Right forelimb (tissue), 1 donor: ENCODE measurements at regions not wholly inside any gene's neighbourhood (a gene's known extent, or its start where the extent isn't known, plus 50 kb on each side); places are given as distances from the start of the nearest gene placed in this dataset.
A peak's percentile ranks its signal among the peaks of the same experiment; 100 is the strongest.

Experiments
- DNase-seq: peaks from one replicate; pipeline ENCODE4 v3.0.0-alpha.2; 2018

DNA sequence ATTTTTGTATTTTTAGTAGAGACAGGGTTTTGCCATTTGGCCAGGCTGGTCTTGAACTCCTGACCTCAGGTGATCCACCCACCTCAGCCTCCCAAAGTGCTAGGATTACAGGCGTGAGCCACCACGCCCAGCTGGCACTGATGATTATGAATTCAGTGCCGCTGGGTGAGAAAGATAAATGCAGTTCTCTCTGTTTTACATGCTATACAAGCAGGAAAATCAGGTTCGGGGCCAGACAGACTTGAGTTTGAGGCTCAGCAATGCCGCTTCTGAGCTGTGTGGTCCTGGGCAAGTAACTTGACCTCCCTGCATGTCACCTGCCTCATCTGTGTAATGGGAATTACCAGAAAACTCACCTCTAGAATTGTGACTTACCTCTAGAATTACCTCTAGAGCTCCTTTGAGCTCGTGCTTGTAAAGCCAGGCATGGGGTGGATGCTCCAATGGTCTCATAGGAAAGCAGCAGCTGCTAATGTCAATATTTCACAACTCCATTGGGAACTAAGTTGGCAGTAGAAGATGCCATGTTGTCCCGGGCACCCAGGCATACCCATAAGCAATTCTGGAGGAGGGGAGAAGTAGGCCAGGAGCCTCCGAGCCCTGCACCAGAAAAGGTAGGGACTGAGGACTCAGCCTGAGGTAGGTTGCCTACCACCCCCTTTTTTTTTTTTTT is 119.8 kb upstream of the SLC25A33 start:
- DNase-seq = no peak

DNA sequence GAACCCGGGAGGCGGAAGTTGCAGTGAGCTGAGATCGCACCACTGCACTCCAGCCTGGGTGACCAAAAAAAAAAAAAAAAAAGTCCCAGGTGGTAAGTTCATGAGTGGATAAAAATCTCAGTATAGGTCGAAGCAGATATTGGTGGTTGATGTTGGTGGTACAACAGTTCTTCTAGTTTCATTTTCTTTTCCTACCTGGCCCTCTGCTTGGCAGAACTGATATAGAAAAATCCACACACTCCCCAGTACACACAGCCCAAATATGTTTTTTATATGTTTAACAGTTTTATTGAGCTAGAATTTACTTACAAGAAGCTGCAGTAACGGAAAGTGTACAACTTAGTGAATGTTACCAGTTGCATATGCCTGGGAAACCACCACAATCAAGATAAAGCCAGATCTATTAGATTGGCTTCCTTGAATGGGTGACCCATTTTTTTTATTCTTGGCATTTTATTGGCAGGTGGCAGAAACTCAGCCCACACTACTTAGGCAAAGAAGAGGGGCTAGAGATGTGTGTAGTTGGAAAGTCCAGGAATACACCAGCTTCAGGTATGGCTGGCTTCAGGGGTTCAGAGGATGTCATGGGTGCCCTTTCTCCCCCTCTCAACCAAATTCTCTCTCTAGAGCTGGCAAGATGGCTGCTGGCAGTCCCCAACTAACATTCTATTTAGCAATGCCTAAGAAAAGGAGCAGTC is 118.3 kb upstream of the SLC25A33 start:
- DNase-seq = no peak

GRCh38 chr1:9421533-9421873 is 117.8 kb upstream of the SLC25A33 start:
- no peak for DNase-seq

DNA sequence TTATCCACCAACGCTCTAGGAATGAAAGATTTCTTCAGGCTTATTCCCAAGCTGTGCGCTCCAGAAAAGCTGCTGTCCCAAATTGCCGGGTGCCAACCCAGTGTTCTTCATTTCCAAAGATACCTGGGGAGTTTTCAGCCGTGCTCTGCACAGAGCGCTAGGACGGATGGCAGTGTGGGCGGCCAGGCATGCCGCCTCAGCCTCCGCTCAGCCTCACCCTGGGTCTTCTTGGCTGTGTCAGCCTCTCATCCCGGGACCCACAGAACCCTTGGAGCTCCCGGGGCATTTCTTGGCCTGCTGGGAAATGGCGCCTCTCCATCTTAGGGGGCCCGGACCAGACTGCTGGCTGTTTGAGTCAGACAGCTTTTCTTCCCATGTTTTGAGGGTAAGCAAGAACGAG is 116.9 kb upstream of the SLC25A33 start:
- no peak for DNase-seq

DNA sequence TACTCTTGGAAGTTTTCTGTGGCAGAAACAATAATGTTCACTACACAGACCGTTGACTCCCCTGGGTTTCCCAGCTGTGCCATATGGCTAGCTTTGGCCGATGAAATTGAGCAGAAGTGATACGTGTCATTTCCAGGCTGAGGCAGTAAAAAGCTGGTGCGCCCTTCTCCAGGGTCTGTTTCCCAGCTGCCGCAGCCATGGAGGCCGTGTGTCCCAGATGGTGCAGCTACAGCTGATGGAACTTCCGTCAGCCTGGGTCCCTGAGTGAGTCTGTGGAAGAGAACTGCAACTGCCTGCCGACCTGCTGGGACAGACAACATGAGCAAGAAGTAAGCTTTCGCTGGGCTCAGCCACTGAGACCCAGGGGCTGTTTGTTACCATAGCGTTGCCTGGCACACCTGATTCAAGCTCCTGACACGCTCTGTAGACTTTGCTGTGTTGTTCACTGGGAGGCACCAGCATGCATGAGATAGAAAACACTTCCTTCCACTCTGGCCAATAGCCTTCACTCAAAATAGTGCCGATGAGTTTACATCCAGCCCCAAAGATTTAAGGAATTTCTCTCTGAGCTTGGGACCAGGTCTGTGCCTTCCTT is 116.3 kb upstream of the SLC25A33 start:
- no peak for DNase-seq

- DNase-seq = no peak
These were observed 115.0 kb upstream of the SLC25A33 start for GRCh38 chr1:9424261-9424660.

GRCh38 chr1:9425859-9426258 is 113.4 kb upstream of the SLC25A33 start:
- no peak for DNase-seq

DNA sequence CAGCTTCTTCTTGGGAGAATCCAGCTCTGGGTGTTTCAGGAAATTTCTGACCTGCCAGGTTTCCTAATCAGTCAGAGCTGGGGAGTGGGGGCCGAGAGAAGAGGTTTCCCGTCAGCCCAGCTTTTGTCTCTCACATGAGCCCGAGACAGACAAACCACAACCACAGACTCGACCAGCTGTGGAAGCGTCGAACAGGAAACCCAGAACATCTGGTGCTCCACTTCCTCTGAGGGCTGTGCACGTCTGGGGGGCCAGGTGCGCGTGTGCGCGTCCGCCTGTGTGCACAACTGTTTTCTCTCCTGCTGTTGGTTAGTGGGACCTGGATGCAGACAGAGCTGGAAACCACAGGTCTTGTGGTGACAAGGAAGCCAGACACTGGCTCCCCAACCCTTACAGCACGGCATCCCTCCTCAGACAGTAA is 113.0 kb upstream of the SLC25A33 start:
- no peak for DNase-seq

- DNase-seq = no peak
These were observed 111.9 kb upstream of the SLC25A33 start for GRCh38 chr1:9427388-9427787.

GRCh38 chr1:9428601-9429341 is 110.5 kb upstream of the SLC25A33 start:
- DNase-seq = peak; percentile 100

- no peak for DNase-seq
These were observed 109.9 kb upstream of the SLC25A33 start for GRCh38 chr1:9429342-9429711.

- DNase-seq = no peak
These were observed 104.8 kb upstream of the SLC25A33 start for GRCh38 chr1:9434247-9435152.

DNA sequence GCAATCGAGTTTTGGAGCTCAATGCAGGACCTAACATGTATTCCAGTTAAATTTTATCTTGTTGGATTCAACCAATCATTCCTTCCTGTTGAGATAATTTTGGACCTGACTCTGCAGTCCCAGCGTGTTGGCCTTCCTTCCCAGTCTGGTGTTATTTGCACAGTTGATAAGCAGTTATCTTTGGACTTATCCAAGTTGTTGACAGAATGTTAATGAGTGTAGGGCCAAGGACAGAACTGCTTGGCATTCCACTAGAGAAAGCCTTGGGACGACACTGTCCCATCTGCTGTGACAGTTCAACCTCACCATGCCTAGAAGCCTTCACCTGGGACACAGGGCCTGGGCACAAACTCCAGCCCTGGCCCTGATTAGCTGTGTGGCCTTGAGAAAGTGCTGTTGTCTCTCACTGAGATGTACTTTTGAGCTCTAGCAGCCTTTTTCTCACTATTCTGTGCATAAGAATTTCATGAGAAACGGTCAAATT is 104.1 kb upstream of the SLC25A33 start:
- no peak for DNase-seq

DNA sequence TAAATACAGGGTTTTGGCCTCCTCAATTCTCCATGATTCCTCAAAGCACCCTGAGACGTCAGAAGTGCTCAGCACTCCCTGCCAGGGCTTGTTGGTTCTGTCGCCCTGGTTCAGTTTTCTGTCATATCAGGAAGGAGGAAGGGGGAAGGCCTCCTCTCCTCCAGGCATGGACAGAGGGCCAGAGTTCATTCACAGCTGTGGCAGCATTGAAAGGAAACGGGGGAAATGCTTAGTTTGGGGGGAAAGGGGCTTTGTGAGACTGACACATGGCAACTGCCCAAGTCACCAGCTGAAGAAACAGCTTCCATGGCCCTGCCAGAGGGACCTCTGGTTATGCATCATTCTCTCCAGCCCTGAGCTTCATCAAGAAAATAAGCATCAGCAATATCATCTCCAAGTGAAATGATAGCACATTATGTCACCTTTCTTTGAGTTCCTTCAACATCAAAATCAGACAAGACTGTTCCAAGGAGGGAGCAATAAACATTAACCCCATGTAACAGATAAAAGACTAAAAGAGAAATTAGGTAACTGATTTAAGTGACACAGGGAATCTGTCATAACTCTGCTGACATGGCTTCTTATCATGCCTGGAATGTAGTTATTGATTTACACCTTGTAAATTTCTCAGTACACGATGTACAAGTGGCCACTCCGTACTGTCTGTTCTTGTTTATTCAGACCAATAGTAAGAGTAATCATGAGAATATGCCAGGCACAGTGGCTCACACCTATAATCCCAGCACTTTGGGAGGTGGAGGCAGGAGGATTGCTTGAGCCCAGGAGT is 103.2 kb upstream of the SLC25A33 start:
- DNase-seq = no peak

- DNase-seq = peak; percentile 85
These were observed 101.3 kb upstream of the SLC25A33 start for GRCh38 chr1:9437961-9438430.

- DNase-seq = no peak
These were observed 100.7 kb upstream of the SLC25A33 start for GRCh38 chr1:9438431-9439073.

DNA sequence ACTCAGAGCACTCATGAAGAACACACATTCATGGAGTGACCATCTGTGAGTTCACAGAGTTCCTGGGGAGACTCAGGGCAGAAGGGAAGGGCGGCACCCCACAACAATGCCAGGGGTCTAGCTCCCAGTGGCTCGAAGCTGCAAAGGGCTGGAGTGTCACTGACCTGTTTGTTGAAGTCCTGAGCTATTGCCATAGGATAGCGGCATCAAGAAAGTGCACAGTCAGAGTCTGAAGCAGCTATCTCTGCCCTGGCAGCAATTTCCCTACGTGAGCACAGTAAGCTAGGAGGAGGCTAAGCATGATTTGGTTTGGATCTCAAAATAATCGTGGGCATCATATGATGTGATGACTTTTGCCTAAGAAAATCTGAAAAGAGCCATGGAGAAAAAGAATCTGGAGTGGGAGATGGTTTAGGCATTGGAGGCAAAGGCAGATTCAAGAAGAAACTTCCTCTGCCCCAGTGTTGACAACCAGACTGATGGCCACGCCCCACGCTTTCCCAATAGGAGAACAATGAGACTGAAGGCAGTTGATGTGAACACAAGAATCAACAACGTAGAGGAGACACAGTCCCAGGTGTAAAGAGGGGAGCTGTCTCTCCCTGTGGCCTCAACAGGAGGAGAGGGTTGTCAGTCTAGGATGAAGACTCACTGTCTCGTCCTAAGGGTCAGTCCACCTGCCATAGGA is 100.0 kb upstream of the SLC25A33 start:
- DNase-seq = no peak

DNA sequence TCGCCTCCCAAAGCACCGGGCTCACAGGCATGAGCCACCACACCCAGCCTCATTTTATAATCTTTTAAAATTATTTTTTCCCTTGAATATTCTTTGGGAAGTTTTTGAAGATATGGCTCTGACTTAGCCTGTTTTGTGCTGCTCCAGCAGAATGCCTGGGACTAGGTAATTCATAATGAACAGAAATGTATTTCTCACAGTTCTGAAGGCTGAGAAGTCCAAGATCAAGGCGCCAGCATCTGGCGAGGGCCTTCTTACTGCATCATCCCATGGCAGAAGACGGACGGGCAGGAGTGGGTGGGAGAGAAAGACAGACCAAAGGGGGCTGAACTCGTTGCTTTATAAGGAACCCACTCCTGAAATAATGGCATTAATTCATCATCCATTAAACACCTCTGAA is 99.0 kb upstream of the SLC25A33 start:
- DNase-seq = no peak

DNA sequence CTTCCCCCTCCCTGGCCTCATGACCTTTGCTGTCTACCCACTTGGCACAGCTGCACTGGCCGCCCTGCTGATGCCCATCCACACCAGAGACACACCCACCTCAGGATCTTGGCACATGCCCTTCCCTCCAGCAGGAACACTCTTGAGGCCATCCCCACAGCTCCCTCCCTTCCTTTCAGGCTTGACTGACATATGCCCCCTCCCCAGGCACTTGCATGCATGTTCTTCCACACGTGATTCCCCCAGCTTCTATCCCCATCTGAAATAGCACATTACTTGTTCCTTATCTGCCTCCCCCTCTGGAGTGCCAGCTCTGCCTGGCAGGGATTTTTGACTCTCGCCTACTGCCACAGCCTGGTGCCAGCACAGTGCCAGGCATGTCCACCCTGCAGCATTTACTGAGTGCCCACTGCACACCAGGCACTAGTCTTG is 98.5 kb upstream of the SLC25A33 start:
- DNase-seq = no peak

DNA sequence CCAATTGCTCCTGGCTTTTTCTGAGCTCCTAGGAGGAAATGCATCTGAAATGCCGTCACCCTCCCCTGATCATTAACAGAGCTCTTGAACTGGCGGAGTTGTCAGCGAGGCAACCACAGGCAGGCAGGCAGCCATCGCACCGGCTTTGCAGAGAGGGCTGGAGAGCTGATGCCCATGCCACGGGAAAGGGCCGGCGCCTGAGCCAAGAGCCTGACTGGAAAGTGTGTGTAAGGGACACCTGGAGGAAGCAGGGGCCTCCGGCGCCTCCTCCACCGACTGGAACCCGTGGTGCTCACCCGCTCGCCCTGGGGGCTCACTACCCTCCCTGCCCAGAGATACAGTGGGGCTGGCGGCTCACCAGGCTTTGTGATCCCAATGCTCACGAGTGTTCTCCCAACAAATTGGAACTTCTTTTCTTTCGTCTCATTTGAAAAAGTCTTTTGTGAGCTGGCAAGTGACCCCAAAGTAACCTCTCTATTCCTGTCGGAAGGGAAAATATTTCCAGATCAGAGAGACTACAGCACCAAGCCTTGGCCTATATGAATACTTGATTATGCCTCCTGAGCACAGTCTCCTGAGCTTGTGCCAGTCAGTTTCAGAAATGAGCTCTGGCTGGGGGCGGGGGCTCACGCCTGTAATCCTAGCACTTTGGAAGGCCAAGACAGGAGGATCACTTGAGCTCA is 97.7 kb upstream of the SLC25A33 start:
- peak; percentile 85 for DNase-seq
